GM18867 (cell line): ENCODE measurements at regions not wholly inside any gene's neighbourhood (a gene's known extent, or its start where the extent isn't known, plus 50 kb on each side); places are given as distances from the start of the nearest gene placed in this dataset.

ENCODE experiments used
- ATAC-seq: cut with Tn5 transposase; IDR thresholded peaks from one replicate; pipeline ENCODE4 v1.9.1; 2021; ENCODE audit warnings: mild to moderate bottlenecking, moderate library complexity; ENCODE audit not compliant: unreplicated experiment

- ATAC-seq: no peak
Observed at GRCh38 chr12:23057571-23057970, 432.6 kb downstream of the ETNK1 start.

GRCh38 chr12:23060161-23060560, 435.2 kb downstream of the ETNK1 start:
- ATAC-seq: no peak

GRCh38 chr12:23063206-23063605, 438.2 kb downstream of the ETNK1 start:
- ATAC-seq: no peak

GRCh38 chr12:23066095-23066494, 441.1 kb downstream of the ETNK1 start:
- ATAC-seq: no peak

- peak; percentile 79 for ATAC-seq
Observed at GRCh38 chr12:23083267-23083666, 458.3 kb downstream of the ETNK1 start.

- ATAC-seq: no peak
Observed at GRCh38 chr12:23084236-23084995, 459.4 kb downstream of the ETNK1 start.

GRCh38 chr12:23088594-23088993, 463.6 kb downstream of the ETNK1 start:
- ATAC-seq: no peak

GRCh38 chr12:23093488-23093887, 468.5 kb downstream of the ETNK1 start:
- ATAC-seq: no peak

GRCh38 chr12:23096321-23096720, 471.4 kb downstream of the ETNK1 start:
- no peak for ATAC-seq

- ATAC-seq: no peak
Observed at GRCh38 chr12:23098110-23098509, 473.1 kb downstream of the ETNK1 start.

GRCh38 chr12:23098517-23098916, 473.5 kb downstream of the ETNK1 start:
- ATAC-seq: no peak

GRCh38 chr12:23099104-23099503, 474.1 kb downstream of the ETNK1 start:
- no peak for ATAC-seq

GRCh38 chr12:23099604-23100003, 474.6 kb downstream of the ETNK1 start:
- no peak for ATAC-seq

- no peak for ATAC-seq
Observed at GRCh38 chr12:23108957-23109356, 484.0 kb downstream of the ETNK1 start.

GRCh38 chr12:23113781-23114180, 488.8 kb downstream of the ETNK1 start:
- no peak for ATAC-seq

GRCh38 chr12:23115984-23116383, 491.0 kb downstream of the ETNK1 start:
- no peak for ATAC-seq

GRCh38 chr12:23126794-23127193, 501.8 kb downstream of the ETNK1 start:
- ATAC-seq: no peak

GRCh38 chr12:23127701-23128100, 502.7 kb downstream of the ETNK1 start:
- no peak for ATAC-seq

GRCh38 chr12:23128462-23128861, 503.5 kb downstream of the ETNK1 start:
- ATAC-seq: no peak

GRCh38 chr12:23132357-23132756, 507.4 kb downstream of the ETNK1 start:
- ATAC-seq: no peak

- no peak for ATAC-seq
Observed at GRCh38 chr12:23133471-23133870, 508.5 kb downstream of the ETNK1 start.

- ATAC-seq: no peak
Observed at GRCh38 chr12:23139026-23139425, 514.1 kb downstream of the ETNK1 start.

- no peak for ATAC-seq
Observed at GRCh38 chr12:23140710-23141109, 515.7 kb downstream of the ETNK1 start.
